IPS-NIHi7 (cell line): ENCODE measurements at regions not wholly inside any gene's neighbourhood (a gene's known extent, or its start where the extent isn't known, plus 50 kb on each side); places are given as distances from the start of the nearest gene placed in this dataset.
"Not testable (repeated sequence)": the region's sequence is repeated elsewhere in the genome, so short reads cannot be mapped to it uniquely, and the experiment has no call there.

Experiments
- DNase-seq: peaks from one replicate; pipeline ENCODE4 v3.0.0; 2012; ENCODE audit warnings: mixed read lengths; ENCODE audit errors: extremely low spot score

DNA sequence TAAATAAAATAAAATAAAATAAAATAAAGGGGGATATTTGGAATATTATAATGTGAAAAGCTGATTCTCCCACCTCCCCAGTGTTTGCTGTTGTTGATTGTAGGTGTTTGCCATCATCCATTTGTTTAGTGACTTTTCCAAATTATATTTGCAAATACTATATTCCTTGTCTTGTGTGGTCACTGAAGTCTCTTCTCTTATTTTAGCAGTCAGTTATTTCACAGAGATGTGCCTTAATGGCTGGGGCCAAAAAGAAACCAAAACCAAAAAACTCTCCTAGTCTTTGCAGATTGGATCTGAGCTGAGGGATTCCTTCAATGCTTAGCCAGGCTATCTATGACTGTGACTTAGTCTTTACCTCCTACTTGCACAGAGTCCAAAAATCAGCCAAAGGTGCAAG is 70.9 kb upstream of the ZNF169 start:
- no peak for DNase-seq

- not testable (repeated sequence) for DNase-seq
These were observed 67.4 kb upstream of the ZNF169 start for GRCh38 chr9:94191706-94192105.

GRCh38 chr9:94198414-94198813 is 60.7 kb upstream of the ZNF169 start:
- DNase-seq, result no peak

GRCh38 chr9:94199776-94200175 is 59.3 kb upstream of the ZNF169 start:
- DNase-seq, result no peak

DNA sequence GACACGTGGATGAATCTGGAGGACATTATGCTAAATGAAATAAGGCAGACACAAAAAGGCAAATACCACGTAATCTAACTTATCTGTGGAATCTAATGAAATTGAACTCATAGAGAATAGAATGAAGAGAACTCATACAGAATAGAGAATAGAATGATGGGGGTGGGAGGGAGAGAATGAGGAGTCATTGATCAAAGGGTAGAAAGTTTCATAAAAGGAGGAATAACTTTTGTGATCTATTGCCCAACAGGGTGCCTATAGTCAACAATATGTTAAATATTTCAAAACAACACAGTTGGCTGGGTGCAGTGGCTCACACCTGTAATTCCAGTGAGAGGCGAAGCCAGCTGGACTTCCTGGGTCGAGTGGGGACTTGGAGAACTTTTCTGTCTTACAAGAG is 54.9 kb upstream of the ZNF169 start:
- no peak for DNase-seq

DNA sequence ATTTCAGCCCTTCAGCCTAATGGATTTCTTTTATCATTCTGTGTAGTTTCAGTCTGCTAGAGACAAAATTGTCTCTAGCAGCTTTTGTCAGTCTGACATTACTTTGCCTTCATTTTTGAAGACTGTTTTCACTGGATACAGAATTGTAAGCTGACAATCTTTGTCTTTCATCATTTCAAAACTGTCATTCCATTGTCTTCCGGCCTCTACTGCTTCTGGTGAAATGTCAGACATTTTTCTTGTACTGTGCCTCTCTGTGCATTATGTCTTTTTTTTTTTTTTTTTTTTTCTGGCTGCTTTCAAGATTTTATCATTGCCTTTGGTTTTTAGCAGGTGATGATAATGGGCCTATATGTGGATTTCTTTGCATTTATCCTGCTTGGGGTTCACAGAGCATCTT is 51.3 kb upstream of the ZNF169 start:
- no peak for DNase-seq
